H1 (cell line): ENCODE measurements at regions not wholly inside any gene's neighbourhood (a gene's known extent, or its start where the extent isn't known, plus 50 kb on each side); places are given as distances from the start of the nearest gene placed in this dataset.
"Not testable (repeated sequence)": the region's sequence is repeated elsewhere in the genome, so short reads cannot be mapped to it uniquely, and the experiment has no call there.

Source experiments
- CTCF ChIA-PET: fragments of 300-600 bp; sonication (Branson Sonifier 250); formaldehyde crosslinking; loops from one replicate; lab custom pipeline; 2021; ENCODE audit not compliant: partially characterized antibody; lab: Charles Lee
- POLR2A ChIA-PET: fragments of 300-600 bp; sonication (Branson Sonifier 250); formaldehyde crosslinking; loops from one replicate; lab custom pipeline; 2021; ENCODE audit warnings: inconsistent platforms; ENCODE audit not compliant: partially characterized antibody; lab: Charles Lee
- DNase-seq, 2 experiments: peaks; one replicate each; pipeline versions ENCODE4 v3.0.0 to v3.0.0-alpha.2; 2010 to 2022; ENCODE audit warnings: low spot score in 2 of 2, low read depth in 1 of 2, mixed read lengths in 1 of 2
- FAIRE-seq: peaks from 2 replicates; lab custom pipeline; 2011; peaks lifted over from hg19 to GRCh38; lab: Jason Lieb, UNC
- H2AFZ ChIP-seq: 2 replicates; pipeline ENCODE4 v1.8.1; 2012; ENCODE audit warnings: low read length, inconsistent platforms
- H2AK5ac ChIP-seq: 2 replicates; pipeline ENCODE4 v1.6.1; 2013; ENCODE audit warnings: low read depth, low read length
- H2BK120ac ChIP-seq: replicated peaks from 2 replicates; pipeline ENCODE3; 2013; ENCODE audit warnings: low read depth, low read length, inconsistent platforms
- H2BK12ac ChIP-seq: 2 replicates; pipeline ENCODE4 v1.6.1; 2013; ENCODE audit warnings: low read depth, low read length
- H2BK15ac ChIP-seq: 2 replicates; pipeline ENCODE4 v1.6.1; 2013; ENCODE audit warnings: low read length
- H2BK20ac ChIP-seq: 2 replicates; pipeline ENCODE4 v1.6.1; 2013; ENCODE audit warnings: low read length
- H2BK5ac ChIP-seq: 2 replicates; pipeline ENCODE4 v1.6.1; 2013; ENCODE audit warnings: low read depth, low read length
- H3K14ac ChIP-seq: 2 replicates; pipeline ENCODE4 v1.6.1; 2013; ENCODE audit warnings: inconsistent platforms; ENCODE audit not compliant: insufficient read length
- H3K18ac ChIP-seq: 2 replicates; pipeline ENCODE4 v1.6.1; 2013; ENCODE audit warnings: low read length; ENCODE audit errors: extremely low read depth
- H3K23ac ChIP-seq: 2 replicates; pipeline ENCODE4 v1.6.1; 2013; ENCODE audit warnings: inconsistent platforms; ENCODE audit not compliant: insufficient read length
- H3K23me2 ChIP-seq: 2 replicates; pipeline ENCODE4 v1.6.1; 2013; ENCODE audit warnings: low read depth, low read length
- H3K27ac ChIP-seq: 2 replicates; pipeline ENCODE4 v1.6.1; 2011; ENCODE audit warnings: low read depth, low read length, inconsistent platforms
- H3K27me3 ChIP-seq, 4 experiments: replicated peaks in 1 of 4; 1 replicate in 1 of 4; 2 replicates in 3 of 4; pipeline versions ENCODE4 v1.6.1 to v1.8.1; 2011 to 2013; ENCODE audit warnings: low read length in 3 of 4, mild to moderate bottlenecking in 3 of 4, inconsistent platforms in 2 of 4, mixed read lengths in 2 of 4, moderate library complexity in 1 of 4; ENCODE audit not compliant: control insufficient read depth in 3 of 4, insufficient read depth in 3 of 4; ENCODE audit errors: extremely low read depth in 1 of 4
- H3K36me3 ChIP-seq, 4 experiments: 2 replicates each; pipeline versions ENCODE4 v1.6.1 to v1.8.1; 2011 to 2013; ENCODE audit warnings: mild to moderate bottlenecking in 4 of 4, low read length in 3 of 4, moderate library complexity in 2 of 4, control low read depth in 1 of 4, inconsistent platforms in 1 of 4; ENCODE audit not compliant: insufficient read depth in 4 of 4, control insufficient read depth in 2 of 4
- H3K4ac ChIP-seq: replicated peaks from 2 replicates; pipeline ENCODE3; 2013; ENCODE audit warnings: low read length, low read depth, mixed read lengths, inconsistent platforms; ENCODE audit not compliant: insufficient read length
- H3K4me1 ChIP-seq, 4 experiments: replicated peaks in 1 of 4; 1 replicate in 1 of 4; 2 replicates in 3 of 4; pipeline versions ENCODE4 v1.6.1 to v1.8.1; 2011 to 2013; ENCODE audit warnings: low read length in 3 of 4, inconsistent platforms in 2 of 4, mixed read lengths in 1 of 4; ENCODE audit not compliant: insufficient read depth in 4 of 4, control insufficient read depth in 3 of 4
- H3K4me2 ChIP-seq, 2 experiments: 2 replicates each; pipeline versions ENCODE4 v1.6.1 to v1.8.1; 2011 to 2013; ENCODE audit warnings: low read depth in 2 of 2, low read length in 2 of 2, control low read depth in 1 of 2, inconsistent platforms in 1 of 2, mild to moderate bottlenecking in 1 of 2; ENCODE audit not compliant: insufficient read depth in 1 of 2
- H3K4me3 ChIP-seq, 4 experiments: fragments of 200-600, 300-600 bp in 1 of 4; sonication (generic), shearing (Covaris generic), sonication (Bioruptor Twin) in 1 of 4; 2 replicates each; pipeline versions ENCODE4 v1.5.1 to v1.8.1; 2011 to 2016; ENCODE audit warnings: low read length in 4 of 4, low read depth in 3 of 4, control low read depth in 2 of 4, inconsistent platforms in 2 of 4, mild to moderate bottlenecking in 2 of 4, mixed read lengths in 1 of 4, moderate library complexity in 1 of 4; ENCODE audit not compliant: insufficient read depth in 2 of 4; ENCODE audit errors: extremely low read depth in 1 of 4
- H3K56ac ChIP-seq: replicated peaks from 2 replicates; pipeline ENCODE3; 2013; ENCODE audit warnings: low read depth, mild to moderate bottlenecking, mixed read lengths, low read length, inconsistent platforms; ENCODE audit not compliant: insufficient read length
- H3K79me1 ChIP-seq: 2 replicates; pipeline ENCODE4 v1.6.1; 2013; ENCODE audit warnings: low read depth, low read length, control low read depth
- H3K79me2 ChIP-seq, 2 experiments: 2 replicates each; pipeline versions ENCODE4 v1.6.1 to v1.8.1; 2012 to 2013; ENCODE audit warnings: low read length in 2 of 2, mild to moderate bottlenecking in 2 of 2, inconsistent platforms in 1 of 2; ENCODE audit not compliant: insufficient read depth in 2 of 2, control insufficient read depth in 1 of 2
- H3K9ac ChIP-seq, 4 experiments: replicated peaks in 1 of 4; 1 replicate in 1 of 4; 2 replicates in 3 of 4; pipeline versions ENCODE4 v1.6.1 to v1.8.1; 2011 to 2013; ENCODE audit warnings: low read depth in 3 of 4, low read length in 3 of 4, control low read depth in 2 of 4, mild to moderate bottlenecking in 2 of 4, moderate library complexity in 2 of 4, inconsistent platforms in 1 of 4; ENCODE audit errors: extremely low read depth in 1 of 4
- H3K9me3 ChIP-seq, 2 experiments: 2 replicates each; pipeline versions ENCODE4 v1.6.1 to v1.8.1; 2012 to 2013; ENCODE audit warnings: mild to moderate bottlenecking in 2 of 2, moderate library complexity in 2 of 2, control low read depth in 1 of 2, inconsistent platforms in 1 of 2, low read depth in 1 of 2, low read length in 1 of 2, mixed read lengths in 1 of 2; ENCODE audit not compliant: insufficient read depth in 2 of 2
- H4K20me1 ChIP-seq, 2 experiments: replicated peaks in 1 of 2; 2 replicates each; pipeline versions ENCODE3 to v1.8.1; 2011 to 2013; ENCODE audit warnings: inconsistent platforms in 2 of 2, low read length in 2 of 2, mild to moderate bottlenecking in 1 of 2; ENCODE audit not compliant: insufficient read depth in 2 of 2, control insufficient read depth in 1 of 2
- H4K5ac ChIP-seq: 2 replicates; pipeline ENCODE4 v1.6.1; 2013; ENCODE audit warnings: low read length, low read depth, mixed read lengths, inconsistent platforms; ENCODE audit not compliant: insufficient read length
- H4K8ac ChIP-seq: 2 replicates; pipeline ENCODE4 v1.8.0; 2013; ENCODE audit warnings: mild to moderate bottlenecking, moderate library complexity, low read length, inconsistent platforms; ENCODE audit not compliant: insufficient read depth; ENCODE audit errors: extremely low read depth
- H4K91ac ChIP-seq: replicated peaks from 2 replicates; pipeline ENCODE3; 2013; ENCODE audit warnings: low read length, mixed read lengths, inconsistent platforms; ENCODE audit not compliant: insufficient read length
- WGBS, 2 experiments: shearing (Covaris generic) in 1 of 2; methylation state at CpG; one replicate each; pipeline versions ENCODE4 v1.1.6 to v1.1.7; 2013 to 2015; ENCODE audit warnings: low lambda C conversion rate in 2 of 2, mixed read lengths in 2 of 2, inconsistent platforms in 1 of 2, low coverage in 1 of 2, missing lambda C conversion rate in 1 of 2; ENCODE audit not compliant: insufficient replicate concordance in 2 of 2, insufficient coverage in 1 of 2, insufficient read length in 1 of 2; ENCODE audit errors: extremely low coverage in 1 of 2, missing lambda C conversion rate in 1 of 2; 5-methylcytosine and 5-hydroxymethylcytosine counted together

- H3K56ac ChIP-seq, H3K4me1 ChIP-seq, H2BK12ac ChIP-seq, DNase-seq, H2AK5ac ChIP-seq, H4K91ac ChIP-seq, H2BK120ac ChIP-seq, H2BK15ac ChIP-seq, H3K4ac ChIP-seq, H3K27ac ChIP-seq, H4K5ac ChIP-seq, H3K9ac ChIP-seq, H2BK5ac ChIP-seq, H3K23me2 ChIP-seq, H3K27me3 ChIP-seq, H2BK20ac ChIP-seq, H3K14ac ChIP-seq, FAIRE-seq, H4K20me1 ChIP-seq, H3K36me3 ChIP-seq, H3K18ac ChIP-seq, H3K79me1 ChIP-seq, H3K4me2 ChIP-seq, POLR2A ChIA-PET, H3K4me3 ChIP-seq, H3K9me3 ChIP-seq, H3K23ac ChIP-seq, H4K8ac ChIP-seq, H3K79me2 ChIP-seq: not testable (repeated sequence)
- peak overlapping the region; percentile 88 for H2AFZ ChIP-seq
- CTCF ChIA-PET: interaction anchor here (0.6 to 1.6 kb wide), 4 partner anchors 30 to 266 kb away, joined by 3 to 4 read pairs (median 4); no protein-coding TSS in a partner anchor
- 80% methylated on average over 5 of the region's 5 CpGs; no CpG with 5 or more reads in 1 of the 2 experiments for WGBS, 2 experiments
These were observed 184.1 kb upstream of the SLC35B3 start for GRCh38 chr6:8619408-8619807.
